ENCODE measurements at regions not wholly inside any gene's neighbourhood (a gene's known extent, or its start where the extent isn't known, plus 50 kb on each side); places are given as distances from the start of the nearest gene placed in this dataset.
A peak's percentile ranks its signal among the peaks of the same experiment; 100 is the strongest.

DNA sequence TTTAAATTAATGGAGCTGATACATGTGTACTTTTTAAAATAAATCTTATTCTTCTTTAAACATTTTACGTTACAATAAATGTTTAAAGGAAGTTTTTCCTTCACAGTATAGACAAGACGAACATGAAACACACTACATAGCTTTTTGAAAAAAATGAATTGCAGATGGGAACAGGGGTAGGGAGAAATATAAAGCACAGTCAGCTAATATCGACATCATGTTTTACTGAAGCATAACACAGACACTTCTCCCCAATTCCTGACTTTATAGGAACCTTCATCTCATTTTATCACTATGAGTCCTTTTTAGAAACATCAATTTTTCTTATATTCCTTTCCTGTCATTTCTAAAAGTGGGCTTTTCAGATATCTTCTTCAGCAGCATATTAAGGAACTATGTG lies 153.5 kb downstream of the MACC1 start:
- Histone ChIP-seq H3K4me1 (ENCODE audit: control insufficient read depth in 1 of 2, insufficient read depth in 2 of 2, low read length in 2 of 2) (no peaks in the 10 kb centered on the region), H3K36me3 (ENCODE audit: control insufficient read depth in 1 of 2, insufficient read depth in 2 of 2, low read length in 1 of 2) (no peaks in the 10 kb centered on the region), H3K27ac (ENCODE audit: low read depth in 1 of 2, low read length in 2 of 2) (no peak overlapping the region), H3K4me3 (ENCODE audit: low read length in 2 of 2) (no peak overlapping the region), H3K27me3 (ENCODE audit: control insufficient read depth in 1 of 2, insufficient read depth in 2 of 2, low read length in 1 of 2) (no peaks in the 10 kb centered on the region), H3K9me3 (ENCODE audit: control insufficient read depth, low read length) (peaks cover 2% of the 10 kb centered on the region)
- WGBS, 2 donors: 53% methylated on average over 3 of the region's 3 CpGs
- intact Hi-C loops (cut with DNase I): no loop called here
- no peak for DNase-seq
- no peak for ATAC-seq (ENCODE audit: low FRiP score)

DNA sequence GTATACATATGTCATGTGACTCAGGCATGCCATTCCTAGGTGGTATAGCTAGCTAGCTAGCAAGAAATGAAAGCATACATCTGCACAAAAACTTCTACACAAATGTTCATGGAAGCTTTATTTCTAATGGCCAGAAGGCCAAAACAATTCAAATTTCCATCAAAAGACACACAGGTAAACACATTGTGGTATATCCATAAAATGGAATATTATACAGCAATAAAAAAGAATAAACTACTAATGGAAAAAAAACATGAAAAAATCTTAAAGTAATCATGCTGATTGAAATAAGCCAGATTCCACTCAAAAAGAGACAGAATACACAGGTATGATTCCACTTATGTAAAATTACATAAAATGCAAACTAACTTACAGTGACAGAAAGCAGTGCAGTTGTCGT lies 154.3 kb downstream of the MACC1 start:
- ATAC-seq (ENCODE audit: low FRiP score) (no peak), DNase-seq (no peak)
- H3K9me3 ChIP-seq (ENCODE audit: control insufficient read depth, low read length): peaks cover 2% of the 10 kb centered on the region
- WGBS, 2 donors: 93 to 97% methylated on average over 1 of the region's 1 CpG
- H3K27ac ChIP-seq (ENCODE audit: low read depth in 1 of 2, low read length in 2 of 2): no peak overlapping the region
- intact Hi-C loops (cut with DNase I): no loop called here
- H3K4me1 ChIP-seq (ENCODE audit: control insufficient read depth in 1 of 2, insufficient read depth in 2 of 2, low read length in 2 of 2): no peaks in the 10 kb centered on the region
- H3K36me3 ChIP-seq (ENCODE audit: control insufficient read depth in 1 of 2, insufficient read depth in 2 of 2, low read length in 1 of 2): no peaks in the 10 kb centered on the region
- no peak overlapping the region for H3K4me3 ChIP-seq (ENCODE audit: low read length in 2 of 2)
- H3K27me3 ChIP-seq (ENCODE audit: control insufficient read depth in 1 of 2, insufficient read depth in 2 of 2, low read length in 1 of 2): no peaks in the 10 kb centered on the region

DNA sequence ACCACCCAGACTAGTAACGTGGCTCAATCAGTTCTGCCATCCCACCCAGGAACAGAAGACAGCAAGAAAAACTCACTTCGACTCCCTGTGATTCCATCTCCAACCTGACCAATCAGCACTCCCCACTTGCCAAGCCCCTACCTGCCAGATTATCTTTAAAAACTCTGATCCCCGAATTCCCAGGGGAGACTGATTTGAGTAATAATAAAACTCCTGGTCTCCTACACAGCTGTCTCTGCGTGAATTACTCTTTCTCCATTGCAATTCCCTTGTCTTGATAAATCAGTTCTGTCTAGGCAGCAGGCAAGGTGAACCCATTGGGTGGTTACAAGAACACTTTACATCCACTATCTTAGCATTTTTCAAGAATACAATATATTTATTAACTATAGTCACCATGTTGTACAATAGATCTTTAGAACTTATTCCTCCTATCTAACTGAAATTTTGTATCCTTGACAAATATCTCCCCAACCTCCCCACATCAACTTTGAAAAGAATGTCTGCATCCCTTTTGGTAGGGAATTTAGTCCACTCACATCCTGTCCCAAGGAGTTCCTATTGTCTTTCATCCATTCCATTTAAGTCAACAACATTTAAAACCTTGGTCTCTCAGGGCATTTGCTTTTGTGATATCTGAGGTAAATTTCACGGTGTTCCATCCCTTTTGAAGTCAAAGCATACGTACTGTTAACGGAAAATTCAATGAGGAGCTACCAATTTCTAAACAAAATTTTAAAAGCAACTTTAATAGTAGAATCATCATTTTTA lies 163.7 kb downstream of the MACC1 start:
- DNase-seq (no peak), ATAC-seq (ENCODE audit: low FRiP score) (no peak)
- Histone ChIP-seq H3K27ac (ENCODE audit: low read depth in 1 of 2, low read length in 2 of 2) (no peak overlapping the region), H3K4me3 (ENCODE audit: low read length in 2 of 2) (no peak overlapping the region), H3K9me3 (ENCODE audit: control insufficient read depth, low read length) (no peaks in the 10 kb centered on the region), H3K36me3 (ENCODE audit: control insufficient read depth in 1 of 2, insufficient read depth in 2 of 2, low read length in 1 of 2) (no peaks in the 10 kb centered on the region), H3K4me1 (ENCODE audit: control insufficient read depth in 1 of 2, insufficient read depth in 2 of 2, low read length in 2 of 2) (no peaks in the 10 kb centered on the region), H3K27me3 (ENCODE audit: control insufficient read depth in 1 of 2, insufficient read depth in 2 of 2, low read length in 1 of 2) (no peaks in the 10 kb centered on the region)
- intact Hi-C loops (cut with DNase I): no loop called here
- 55 to 56% methylated on average over 7 of the region's 7 CpGs for WGBS, 2 donors

DNA sequence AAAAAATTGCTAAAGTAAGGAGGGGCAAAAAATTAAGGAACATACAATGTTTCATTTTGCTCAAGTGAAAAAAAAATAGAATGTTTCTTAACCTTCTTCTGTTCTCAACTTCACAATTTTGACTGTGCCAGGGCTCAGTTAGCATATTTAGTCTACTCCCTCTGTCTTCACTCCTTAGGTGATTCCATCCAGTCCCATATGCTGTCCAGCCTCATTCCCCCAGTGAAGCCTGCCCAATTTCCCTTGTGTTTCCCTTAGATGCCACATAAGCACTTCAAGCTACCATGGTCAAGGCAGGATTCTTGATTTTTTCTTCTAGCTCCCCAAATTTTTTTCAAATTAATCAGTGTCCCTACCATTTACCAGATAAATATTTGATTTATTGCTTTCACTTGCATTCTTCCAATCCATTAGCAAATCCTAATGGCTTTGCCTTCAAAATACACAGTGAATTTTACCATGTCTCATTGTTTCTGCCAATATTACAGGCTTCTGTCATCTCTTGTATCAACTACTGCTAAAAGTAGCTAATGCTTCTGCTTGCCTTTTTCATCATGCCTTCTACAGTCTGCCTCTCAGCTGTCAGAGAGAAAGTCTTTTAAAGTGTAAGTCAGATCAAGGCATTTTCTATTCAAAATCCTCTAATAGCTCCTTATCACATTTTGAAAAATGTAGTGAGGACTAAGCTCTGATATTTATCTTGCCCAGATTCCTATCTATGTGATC lies 166.8 kb downstream of the MACC1 start:
- no peaks in the 10 kb centered on the region for H3K9me3 ChIP-seq (ENCODE audit: control insufficient read depth, low read length)
- H3K27me3 ChIP-seq (ENCODE audit: control insufficient read depth in 1 of 2, insufficient read depth in 2 of 2, low read length in 1 of 2): no peaks in the 10 kb centered on the region
- H3K36me3 ChIP-seq (ENCODE audit: control insufficient read depth in 1 of 2, insufficient read depth in 2 of 2, low read length in 1 of 2): no peaks in the 10 kb centered on the region
- H3K4me3 ChIP-seq (ENCODE audit: low read length in 2 of 2): no peak overlapping the region
- intact Hi-C loops (cut with DNase I): no loop called here
- DNase-seq (no peak), ATAC-seq (ENCODE audit: low FRiP score) (no peak)
- no peak overlapping the region for H3K27ac ChIP-seq (ENCODE audit: low read depth in 1 of 2, low read length in 2 of 2)
- no peaks in the 10 kb centered on the region for H3K4me1 ChIP-seq (ENCODE audit: control insufficient read depth in 1 of 2, insufficient read depth in 2 of 2, low read length in 2 of 2)

DNA sequence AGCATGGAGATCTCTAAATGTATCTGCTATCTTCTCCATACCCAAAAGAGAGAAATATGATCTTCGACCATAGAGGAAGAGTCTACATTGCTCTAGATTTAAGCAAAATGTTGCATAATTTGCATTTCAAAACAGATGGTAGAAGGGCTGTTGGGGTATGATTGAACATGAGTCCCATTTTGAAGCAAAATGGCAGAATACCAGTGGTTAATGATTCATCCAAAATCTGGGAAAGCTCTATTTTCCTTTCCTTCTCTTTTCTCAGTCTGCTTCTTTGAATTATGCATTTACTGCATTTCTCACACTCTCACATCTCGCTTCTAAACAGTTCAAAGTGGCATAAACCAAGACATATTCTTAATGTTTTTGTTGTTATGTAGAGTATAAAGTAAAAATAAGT lies 178.5 kb downstream of the MACC1 start:
- Histone ChIP-seq H3K27me3 (ENCODE audit: control insufficient read depth in 1 of 2, insufficient read depth in 2 of 2, low read length in 1 of 2) (no peaks in the 10 kb centered on the region), H3K4me1 (ENCODE audit: control insufficient read depth in 1 of 2, insufficient read depth in 2 of 2, low read length in 2 of 2) (no peaks in the 10 kb centered on the region), H3K27ac (ENCODE audit: low read depth in 1 of 2, low read length in 2 of 2) (no peak overlapping the region), H3K4me3 (ENCODE audit: low read length in 2 of 2) (no peak overlapping the region), H3K9me3 (ENCODE audit: control insufficient read depth, low read length) (peaks cover 1% of the 10 kb centered on the region), H3K36me3 (ENCODE audit: control insufficient read depth in 1 of 2, insufficient read depth in 2 of 2, low read length in 1 of 2) (no peaks in the 10 kb centered on the region)
- ATAC-seq (ENCODE audit: low FRiP score) (no peak), DNase-seq (no peak)
- intact Hi-C loops (cut with DNase I): no loop called here
- WGBS, 2 donors: 88 to 89% methylated on average over 2 of the region's 2 CpGs

DNA sequence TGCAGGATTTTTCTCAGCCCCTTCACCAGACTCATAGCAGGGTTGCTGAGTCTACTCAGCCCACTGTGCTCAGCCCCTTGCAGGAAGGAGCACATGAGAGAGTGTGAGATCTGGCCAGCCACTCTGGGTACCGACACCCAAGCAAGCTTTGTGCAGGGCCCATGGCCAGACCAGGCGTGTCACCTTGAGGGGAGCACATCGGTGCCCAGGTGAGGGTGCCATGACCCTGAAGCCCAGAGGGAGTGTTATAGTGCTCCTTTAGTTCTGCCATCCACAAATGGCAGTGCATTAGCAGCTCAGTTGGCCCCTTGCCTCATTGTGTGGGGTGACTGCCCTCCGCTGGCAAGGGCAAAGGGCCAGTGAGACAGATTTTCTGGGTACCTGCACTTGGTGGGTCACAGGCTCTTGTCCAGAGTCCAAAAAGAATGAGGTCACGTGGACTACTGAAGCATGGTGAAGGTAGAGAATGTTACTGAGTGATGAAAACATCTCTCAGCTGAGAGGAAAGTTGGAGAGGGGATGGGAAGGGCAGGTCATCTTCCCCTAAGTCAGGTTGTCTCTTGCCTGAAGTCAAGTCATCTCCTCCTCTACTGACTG lies 181.8 kb downstream of the MACC1 start:
- H3K4me1 ChIP-seq (ENCODE audit: control insufficient read depth in 1 of 2, insufficient read depth in 2 of 2, low read length in 2 of 2): no peaks in the 10 kb centered on the region
- H3K9me3 ChIP-seq (ENCODE audit: control insufficient read depth, low read length): peaks cover 1% of the 10 kb centered on the region
- H3K36me3 ChIP-seq (ENCODE audit: control insufficient read depth in 1 of 2, insufficient read depth in 2 of 2, low read length in 1 of 2): no peaks in the 10 kb centered on the region
- intact Hi-C loops (cut with DNase I): no loop called here
- H3K27me3 ChIP-seq (ENCODE audit: control insufficient read depth in 1 of 2, insufficient read depth in 2 of 2, low read length in 1 of 2): no peaks in the 10 kb centered on the region
- WGBS, 2 donors: 80 to 83% methylated on average over 5 of the region's 5 CpGs
- no peak overlapping the region for H3K4me3 ChIP-seq (ENCODE audit: low read length in 2 of 2)
- DNase-seq: no peak
- ATAC-seq (ENCODE audit: low FRiP score): peak; percentile 44
- H3K27ac ChIP-seq (ENCODE audit: low read depth in 1 of 2, low read length in 2 of 2): no peak overlapping the region

DNA sequence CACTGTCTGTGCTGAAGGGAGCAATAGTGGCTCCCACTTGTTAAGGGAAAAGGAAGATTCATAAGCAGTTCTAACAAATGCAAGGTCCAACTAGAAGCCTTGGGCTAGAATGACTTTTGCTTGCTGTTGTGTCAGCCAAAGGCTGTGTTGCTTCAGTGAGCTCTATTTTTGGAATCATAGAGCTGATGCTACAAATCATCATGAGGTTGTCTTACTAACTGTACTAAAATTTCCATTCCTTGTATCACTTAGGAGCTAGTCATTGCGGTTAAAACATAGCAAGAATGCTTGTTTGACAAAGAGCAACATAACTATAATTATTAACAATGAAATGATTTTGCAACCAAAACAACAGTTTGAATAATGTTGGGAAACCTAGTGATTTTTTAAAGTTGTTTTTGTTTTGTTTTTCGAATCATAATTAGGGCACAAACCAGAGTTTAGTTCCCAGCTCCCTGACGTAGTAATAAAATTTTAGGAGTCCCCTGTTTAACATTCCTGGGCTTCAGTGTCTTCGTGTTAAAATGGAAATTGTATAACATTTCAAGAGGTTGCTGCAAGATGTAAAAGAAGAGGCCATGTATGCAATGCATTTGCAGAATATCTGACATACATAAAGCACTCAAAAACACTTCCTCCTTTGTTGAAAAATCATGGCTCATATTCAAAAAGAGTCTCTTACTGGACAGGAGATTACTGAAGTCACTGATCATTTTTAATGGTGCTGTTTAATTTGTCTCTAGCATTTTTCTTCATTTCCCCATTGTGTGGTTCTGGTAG lies 183.4 kb downstream of the MACC1 start:
- Histone ChIP-seq H3K9me3 (ENCODE audit: control insufficient read depth, low read length) (no peaks in the 10 kb centered on the region), H3K27ac (ENCODE audit: low read depth in 1 of 2, low read length in 2 of 2) (no peak overlapping the region), H3K4me1 (ENCODE audit: control insufficient read depth in 1 of 2, insufficient read depth in 2 of 2, low read length in 2 of 2) (no peaks in the 10 kb centered on the region), H3K27me3 (ENCODE audit: control insufficient read depth in 1 of 2, insufficient read depth in 2 of 2, low read length in 1 of 2) (no peaks in the 10 kb centered on the region), H3K4me3 (ENCODE audit: low read length in 2 of 2) (no peak overlapping the region), H3K36me3 (ENCODE audit: control insufficient read depth in 1 of 2, insufficient read depth in 2 of 2, low read length in 1 of 2) (no peaks in the 10 kb centered on the region)
- WGBS, 2 donors: 49 to 61% methylated on average over 4 of the region's 4 CpGs
- DNase-seq (no peak), ATAC-seq (ENCODE audit: low FRiP score) (no peak)
- intact Hi-C loops (cut with DNase I): no loop called here

DNA sequence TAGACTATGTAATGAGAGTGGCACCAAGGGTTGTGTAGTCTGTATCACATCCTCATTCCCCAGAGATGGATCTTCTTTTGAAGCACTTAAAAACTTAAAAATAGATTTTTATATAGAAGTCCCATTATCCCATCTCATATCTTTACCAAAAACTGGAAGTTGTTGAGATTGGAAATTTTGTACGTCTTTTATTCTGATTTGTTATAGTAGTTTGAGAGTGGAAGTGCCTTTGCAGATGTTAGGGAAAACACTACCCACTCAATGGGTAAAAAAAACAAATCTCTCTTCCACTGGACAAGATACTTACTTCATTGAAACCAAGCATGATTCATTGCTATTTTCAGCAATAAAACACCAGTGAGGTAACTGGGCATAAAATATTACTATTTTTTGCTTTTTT lies 184.4 kb downstream of the MACC1 start:
- H3K4me3 ChIP-seq (ENCODE audit: low read length in 2 of 2): no peak overlapping the region
- no peak overlapping the region for H3K27ac ChIP-seq (ENCODE audit: low read depth in 1 of 2, low read length in 2 of 2)
- no peaks in the 10 kb centered on the region for H3K27me3 ChIP-seq (ENCODE audit: control insufficient read depth in 1 of 2, insufficient read depth in 2 of 2, low read length in 1 of 2)
- intact Hi-C loops (cut with DNase I): no loop called here
- no peak for ATAC-seq (ENCODE audit: low FRiP score)
- 77 to 78% methylated on average over 1 of the region's 1 CpG for WGBS, 2 donors
- DNase-seq: no peak
- no peaks in the 10 kb centered on the region for H3K9me3 ChIP-seq (ENCODE audit: control insufficient read depth, low read length)
- H3K36me3 ChIP-seq (ENCODE audit: control insufficient read depth in 1 of 2, insufficient read depth in 2 of 2, low read length in 1 of 2): no peaks in the 10 kb centered on the region
- H3K4me1 ChIP-seq (ENCODE audit: control insufficient read depth in 1 of 2, insufficient read depth in 2 of 2, low read length in 2 of 2): no peaks in the 10 kb centered on the region

Data from aorta (tissue), 5 donors.